ENCODE measurements at regions not wholly inside any gene's neighbourhood (a gene's known extent, or its start where the extent isn't known, plus 50 kb on each side); places are given as distances from the start of the nearest gene placed in this dataset.

GRCh38 chr2:235390108-235390815 is 103.6 kb upstream of the AGAP1 start:
- Histone ChIP-seq H3K4me1 (ENCODE audit: control insufficient read depth, extremely low read depth, insufficient read depth, low read length) (no peaks in the 10 kb centered on the region), H3K27ac (ENCODE audit: insufficient read depth, low read length) (no peak overlapping the region), H3K9ac (ENCODE audit: insufficient read depth, low read length) (no peak overlapping the region), H4K20me1 (ENCODE audit: control insufficient read depth, extremely low read depth, insufficient read depth, low read length) (no peaks in the 10 kb centered on the region), H3K27me3 (ENCODE audit: control insufficient read depth, insufficient read depth, low read length) (no peaks in the 10 kb centered on the region), H2AFZ (ENCODE audit: low read length) (no peak overlapping the region), H3K9me3 (ENCODE audit: control insufficient read depth, insufficient read depth, low read depth, low read length) (no peaks in the 10 kb centered on the region), H3K79me2 (ENCODE audit: control insufficient read depth, insufficient read depth, low read length) (no peaks in the 10 kb centered on the region), H3K4me2 (ENCODE audit: extremely low read depth, insufficient read depth, low read length) (no peak overlapping the region), H3K36me3 (ENCODE audit: control insufficient read depth, insufficient read depth, low read length) (no peaks in the 10 kb centered on the region), H3K4me3 (replicated peaks in 1 of 4; ENCODE audit: control extremely low read depth in 1 of 4, insufficient read depth in 1 of 4, low read depth in 3 of 4, low read length in 4 of 4) (no peak overlapping the region)
- peak; percentile 57 to 76 for DNase-seq (ENCODE audit: low read depth in 2 of 2)
- TF ChIP-seq, protein P1, sequence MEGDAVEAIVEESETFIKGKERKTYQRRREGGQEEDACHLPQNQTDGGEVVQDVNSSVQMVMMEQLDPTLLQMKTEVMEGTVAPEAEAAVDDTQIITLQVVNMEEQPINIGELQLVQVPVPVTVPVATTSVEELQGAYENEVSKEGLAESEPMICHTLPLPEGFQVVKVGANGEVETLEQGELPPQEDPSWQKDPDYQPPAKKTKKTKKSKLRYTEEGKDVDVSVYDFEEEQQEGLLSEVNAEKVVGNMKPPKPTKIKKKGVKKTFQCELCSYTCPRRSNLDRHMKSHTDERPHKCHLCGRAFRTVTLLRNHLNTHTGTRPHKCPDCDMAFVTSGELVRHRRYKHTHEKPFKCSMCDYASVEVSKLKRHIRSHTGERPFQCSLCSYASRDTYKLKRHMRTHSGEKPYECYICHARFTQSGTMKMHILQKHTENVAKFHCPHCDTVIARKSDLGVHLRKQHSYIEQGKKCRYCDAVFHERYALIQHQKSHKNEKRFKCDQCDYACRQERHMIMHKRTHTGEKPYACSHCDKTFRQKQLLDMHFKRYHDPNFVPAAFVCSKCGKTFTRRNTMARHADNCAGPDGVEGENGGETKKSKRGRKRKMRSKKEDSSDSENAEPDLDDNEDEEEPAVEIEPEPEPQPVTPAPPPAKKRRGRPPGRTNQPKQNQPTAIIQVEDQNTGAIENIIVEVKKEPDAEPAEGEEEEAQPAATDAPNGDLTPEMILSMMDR (conservative IDR thresholded peaks at IDR 0.05 in 1 of 2, IDR thresholded peaks at IDR 0.05 in 1 of 2; ENCODE audit: low read depth in 1 of 2, low read length in 2 of 2), result no peak
- no peak for TF ChIP-seq EZH2 (IDR thresholded peaks at IDR 0.05; ENCODE audit: low read length, missing control alignments)

DNA sequence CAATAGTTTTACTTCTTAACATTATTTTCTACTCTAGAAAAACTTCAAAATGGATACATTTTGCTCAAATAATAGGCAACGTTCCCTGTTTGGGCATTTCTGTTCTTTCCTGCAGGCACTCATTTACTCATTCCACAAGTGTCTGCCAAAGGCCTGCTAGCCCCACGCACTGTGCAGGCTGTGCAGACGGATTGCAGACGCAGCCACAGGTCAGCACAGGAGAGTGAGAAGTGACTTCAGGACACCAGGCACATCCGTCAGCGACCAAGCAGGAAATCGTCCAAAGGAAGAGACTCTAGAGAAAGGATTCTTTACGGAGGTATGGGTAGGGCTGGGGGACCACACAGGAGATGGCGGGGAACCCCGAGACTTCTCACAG is 103.0 kb upstream of the AGAP1 start:
- Histone ChIP-seq H3K4me2 (ENCODE audit: extremely low read depth, insufficient read depth, low read length) (no peak overlapping the region), H3K79me2 (ENCODE audit: control insufficient read depth, insufficient read depth, low read length) (no peaks in the 10 kb centered on the region), H2AFZ (ENCODE audit: low read length) (no peak overlapping the region), H3K9ac (ENCODE audit: insufficient read depth, low read length) (no peak overlapping the region), H3K9me3 (ENCODE audit: control insufficient read depth, insufficient read depth, low read depth, low read length) (no peaks in the 10 kb centered on the region), H3K36me3 (ENCODE audit: control insufficient read depth, insufficient read depth, low read length) (no peaks in the 10 kb centered on the region), H3K4me3 (replicated peaks in 1 of 4; ENCODE audit: control extremely low read depth in 1 of 4, insufficient read depth in 1 of 4, low read depth in 3 of 4, low read length in 4 of 4) (no peak overlapping the region), H3K27ac (ENCODE audit: insufficient read depth, low read length) (no peak overlapping the region), H4K20me1 (ENCODE audit: control insufficient read depth, extremely low read depth, insufficient read depth, low read length) (no peaks in the 10 kb centered on the region), H3K4me1 (ENCODE audit: control insufficient read depth, extremely low read depth, insufficient read depth, low read length) (no peaks in the 10 kb centered on the region), H3K27me3 (ENCODE audit: control insufficient read depth, insufficient read depth, low read length) (no peaks in the 10 kb centered on the region)
- no peak for TF ChIP-seq EZH2 (IDR thresholded peaks at IDR 0.05; ENCODE audit: low read length, missing control alignments)
- TF ChIP-seq, protein P1 (conservative IDR thresholded peaks at IDR 0.05 in 1 of 2, IDR thresholded peaks at IDR 0.05 in 1 of 2; ENCODE audit: low read depth in 1 of 2, low read length in 2 of 2), result no peak
- peak; percentile 9 to 29 for DNase-seq (ENCODE audit: low read depth in 2 of 2)

DNA sequence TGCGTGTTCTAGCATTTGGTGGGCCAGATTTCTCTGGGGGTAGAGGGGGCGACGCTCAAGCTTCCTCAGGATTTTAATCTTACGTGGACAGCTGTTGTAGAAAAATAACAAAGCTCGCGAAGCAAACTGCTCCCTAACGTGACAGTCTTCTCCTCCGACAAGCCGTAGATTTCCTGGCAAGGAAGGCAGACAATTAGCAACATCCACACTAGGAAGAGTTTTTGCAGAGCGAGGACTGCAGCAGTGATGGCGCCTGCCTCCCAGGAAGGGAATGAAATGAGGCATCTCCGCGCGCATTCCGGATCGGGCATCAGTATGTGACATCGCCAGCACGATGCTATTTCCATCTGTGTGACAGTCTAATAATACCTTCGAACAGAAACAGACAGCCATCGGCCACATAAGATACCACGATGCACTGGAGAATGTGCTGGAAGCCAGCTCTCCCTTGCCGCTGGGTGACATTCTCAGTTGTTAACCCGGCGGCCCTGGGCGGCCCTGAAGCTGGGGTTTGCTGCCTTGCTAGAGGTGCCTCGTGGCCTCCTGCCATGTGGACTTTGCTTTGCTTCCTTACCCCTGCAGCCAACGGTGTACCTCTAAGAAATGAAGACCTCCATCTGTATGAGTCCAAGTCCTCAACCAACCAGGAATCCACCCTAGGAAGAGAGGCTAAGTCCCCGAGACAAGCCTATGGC is 101.8 kb upstream of the AGAP1 start:
- H3K27me3 ChIP-seq (ENCODE audit: control insufficient read depth, insufficient read depth, low read length), result no peaks in the 10 kb centered on the region
- no peaks in the 10 kb centered on the region for H3K4me1 ChIP-seq (ENCODE audit: control insufficient read depth, extremely low read depth, insufficient read depth, low read length)
- no peak overlapping the region for H3K27ac ChIP-seq (ENCODE audit: insufficient read depth, low read length)
- no peak overlapping the region for H3K9ac ChIP-seq (ENCODE audit: insufficient read depth, low read length)
- H4K20me1 ChIP-seq (ENCODE audit: control insufficient read depth, extremely low read depth, insufficient read depth, low read length), result no peaks in the 10 kb centered on the region
- H3K9me3 ChIP-seq (ENCODE audit: control insufficient read depth, insufficient read depth, low read depth, low read length), result no peaks in the 10 kb centered on the region
- DNase-seq (ENCODE audit: low read depth in 2 of 2), result no peak
- TF ChIP-seq, protein P1 (conservative IDR thresholded peaks at IDR 0.05 in 1 of 2, IDR thresholded peaks at IDR 0.05 in 1 of 2; ENCODE audit: low read depth in 1 of 2, low read length in 2 of 2), result no peak
- TF ChIP-seq EZH2 (IDR thresholded peaks at IDR 0.05; ENCODE audit: low read length, missing control alignments), result no peak
- H2AFZ ChIP-seq (ENCODE audit: low read length), result no peak overlapping the region
- H3K36me3 ChIP-seq (ENCODE audit: control insufficient read depth, insufficient read depth, low read length), result no peaks in the 10 kb centered on the region
- no peaks in the 10 kb centered on the region for H3K79me2 ChIP-seq (ENCODE audit: control insufficient read depth, insufficient read depth, low read length)
- H3K4me2 ChIP-seq (ENCODE audit: extremely low read depth, insufficient read depth, low read length), result no peak overlapping the region
- no peak overlapping the region for H3K4me3 ChIP-seq (replicated peaks in 1 of 4; ENCODE audit: control extremely low read depth in 1 of 4, insufficient read depth in 1 of 4, low read depth in 3 of 4, low read length in 4 of 4)

All from fibroblast of lung (primary cell).